ENCODE measurements at regions not wholly inside any gene's neighbourhood (a gene's known extent, or its start where the extent isn't known, plus 50 kb on each side); places are given as distances from the start of the nearest gene placed in this dataset.

DNA sequence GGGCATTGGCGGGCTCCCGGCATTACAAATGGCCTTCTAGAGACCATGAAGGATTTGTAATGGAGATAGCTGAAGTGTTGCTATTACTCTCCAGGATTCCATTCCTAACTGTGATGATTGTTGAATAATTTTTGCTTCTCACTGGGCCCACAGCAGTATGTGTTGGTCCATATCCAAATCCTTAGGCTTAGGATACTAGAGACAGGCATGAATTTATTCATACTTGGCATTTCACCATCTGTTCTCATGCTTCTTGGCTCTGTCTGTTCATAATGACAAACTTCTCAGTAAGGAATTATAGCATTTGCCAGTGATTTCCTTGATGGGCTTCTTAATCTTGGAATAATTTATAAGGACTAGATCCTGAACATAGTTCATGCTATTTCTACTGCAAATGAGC is 832.9 kb downstream of the C12orf50 start:
- TF ChIP-seq, protein P1, sequence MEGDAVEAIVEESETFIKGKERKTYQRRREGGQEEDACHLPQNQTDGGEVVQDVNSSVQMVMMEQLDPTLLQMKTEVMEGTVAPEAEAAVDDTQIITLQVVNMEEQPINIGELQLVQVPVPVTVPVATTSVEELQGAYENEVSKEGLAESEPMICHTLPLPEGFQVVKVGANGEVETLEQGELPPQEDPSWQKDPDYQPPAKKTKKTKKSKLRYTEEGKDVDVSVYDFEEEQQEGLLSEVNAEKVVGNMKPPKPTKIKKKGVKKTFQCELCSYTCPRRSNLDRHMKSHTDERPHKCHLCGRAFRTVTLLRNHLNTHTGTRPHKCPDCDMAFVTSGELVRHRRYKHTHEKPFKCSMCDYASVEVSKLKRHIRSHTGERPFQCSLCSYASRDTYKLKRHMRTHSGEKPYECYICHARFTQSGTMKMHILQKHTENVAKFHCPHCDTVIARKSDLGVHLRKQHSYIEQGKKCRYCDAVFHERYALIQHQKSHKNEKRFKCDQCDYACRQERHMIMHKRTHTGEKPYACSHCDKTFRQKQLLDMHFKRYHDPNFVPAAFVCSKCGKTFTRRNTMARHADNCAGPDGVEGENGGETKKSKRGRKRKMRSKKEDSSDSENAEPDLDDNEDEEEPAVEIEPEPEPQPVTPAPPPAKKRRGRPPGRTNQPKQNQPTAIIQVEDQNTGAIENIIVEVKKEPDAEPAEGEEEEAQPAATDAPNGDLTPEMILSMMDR (IDR thresholded peaks at IDR 0.05) = no peak
- no peak for TF ChIP-seq POLR2A (IDR thresholded peaks at IDR 0.05)
